DMS 273 treated with DMSO at 0.1 percent for 48 hours (cell line): ENCODE measurements at regions not wholly inside any gene's neighbourhood (a gene's known extent, or its start where the extent isn't known, plus 50 kb on each side); places are given as distances from the start of the nearest gene placed in this dataset.

Experiments used
- DNase-seq: peaks from one replicate; lab custom pipeline; 2025; lab: John Stamatoyannopoulos, UW

- DNase-seq: no peak
These were observed 54.9 kb downstream of the MAGEB17 start for GRCh38 chrX:16222151-16222550.

GRCh38 chrX:16223385-16223784, 56.1 kb downstream of the MAGEB17 start:
- DNase-seq: no peak

GRCh38 chrX:16239211-16239610, 71.9 kb downstream of the MAGEB17 start:
- no peak for DNase-seq

GRCh38 chrX:16240231-16240905, 73.1 kb downstream of the MAGEB17 start:
- DNase-seq: no peak

GRCh38 chrX:16240968-16241367, 73.7 kb downstream of the MAGEB17 start:
- DNase-seq: no peak

- DNase-seq: no peak
These were observed 83.0 kb downstream of the MAGEB17 start for GRCh38 chrX:16250296-16250695.

- DNase-seq: no peak
These were observed 84.5 kb downstream of the MAGEB17 start for GRCh38 chrX:16251782-16252181.

- no peak for DNase-seq
These were observed 91.6 kb downstream of the MAGEB17 start for GRCh38 chrX:16258882-16259281.

GRCh38 chrX:16267431-16267830, 100.2 kb downstream of the MAGEB17 start:
- DNase-seq: no peak

GRCh38 chrX:16268206-16268605, 100.9 kb downstream of the MAGEB17 start:
- DNase-seq: no peak

- no peak for DNase-seq
These were observed 111.6 kb downstream of the MAGEB17 start for GRCh38 chrX:16278927-16279326.

GRCh38 chrX:16282209-16282608, 114.9 kb downstream of the MAGEB17 start:
- no peak for DNase-seq

- DNase-seq: no peak
These were observed 117.6 kb downstream of the MAGEB17 start for GRCh38 chrX:16284842-16285241.

GRCh38 chrX:16290997-16291396, 123.7 kb downstream of the MAGEB17 start:
- DNase-seq: no peak

- no peak for DNase-seq
These were observed 133.6 kb downstream of the MAGEB17 start for GRCh38 chrX:16300831-16301230.

GRCh38 chrX:16304751-16305150, 137.5 kb downstream of the MAGEB17 start:
- no peak for DNase-seq

GRCh38 chrX:16305187-16305586, 137.9 kb downstream of the MAGEB17 start:
- DNase-seq: no peak

- no peak for DNase-seq
These were observed 140.7 kb downstream of the MAGEB17 start for GRCh38 chrX:16307950-16308349.

- no peak for DNase-seq
These were observed 141.5 kb downstream of the MAGEB17 start for GRCh38 chrX:16308773-16309172.

GRCh38 chrX:16310326-16310725, 143.0 kb downstream of the MAGEB17 start:
- DNase-seq: no peak

- DNase-seq: no peak
These were observed 144.4 kb downstream of the MAGEB17 start for GRCh38 chrX:16311671-16312070.

GRCh38 chrX:16312761-16313623, 145.7 kb downstream of the MAGEB17 start:
- DNase-seq: no peak

GRCh38 chrX:16316331-16316730, 149.1 kb downstream of the MAGEB17 start:
- DNase-seq: no peak
